Thoracic aorta (tissue), 2 donors: ENCODE measurements at regions not wholly inside any gene's neighbourhood (a gene's known extent, or its start where the extent isn't known, plus 50 kb on each side); places are given as distances from the start of the nearest gene placed in this dataset.

Experiments
- ATAC-seq: fragments of 150-250 bp; one replicate; pipeline ENCODE4 v1.8.0; 2017; ENCODE audit warnings: low read depth; ENCODE audit not compliant: insufficient number of reproducible peaks, low FRiP score
- DNase-seq: peaks from one replicate; pipeline ENCODE4 v3.0.0-alpha.2; 2020; ENCODE audit warnings: low spot score
- H3K27ac ChIP-seq, 2 donors: fragments of 200-600 bp; sonication (generic); 1 replicate in 1 of 2; 2 replicates in 1 of 2; pipeline ENCODE4 v1.5.1; 2016; ENCODE audit warnings: mild to moderate bottlenecking in 2 of 2, moderate library complexity in 2 of 2
- H3K27me3 ChIP-seq: fragments of 200-600 bp; sonication (generic); replicated peaks from 2 replicates; pipeline ENCODE4 v1.6.0; 2016; ENCODE audit warnings: mild to moderate bottlenecking; ENCODE audit not compliant: insufficient read depth
- H3K36me3 ChIP-seq: fragments of 200-600 bp; sonication (generic); one replicate; pipeline ENCODE4 v1.5.1; 2016
- H3K4me1 ChIP-seq, 2 donors: fragments of 200-600 bp; sonication (generic); 1 replicate in 1 of 2; 2 replicates in 1 of 2; pipeline versions ENCODE4 v1.5.1 to v1.6.0; 2016; ENCODE audit warnings: low read depth in 2 of 2, mild to moderate bottlenecking in 1 of 2; ENCODE audit not compliant: control insufficient read depth in 1 of 2
- H3K4me3 ChIP-seq: fragments of 200-600 bp; sonication (generic); 2 replicates; pipeline ENCODE4 v1.5.1; 2016; ENCODE audit warnings: mild to moderate bottlenecking
- H3K9me3 ChIP-seq: fragments of 200-600 bp; sonication (generic); 2 replicates; pipeline ENCODE4 v1.5.1; 2016
- TF ChIP-seq, protein P1 (sequence below): fragments of 200-600 bp; sonication (generic); IDR thresholded peaks from one replicate; pipeline ENCODE4 v1.5.1; 2019; ENCODE audit warnings: antibody characterized with exemption

DNA sequence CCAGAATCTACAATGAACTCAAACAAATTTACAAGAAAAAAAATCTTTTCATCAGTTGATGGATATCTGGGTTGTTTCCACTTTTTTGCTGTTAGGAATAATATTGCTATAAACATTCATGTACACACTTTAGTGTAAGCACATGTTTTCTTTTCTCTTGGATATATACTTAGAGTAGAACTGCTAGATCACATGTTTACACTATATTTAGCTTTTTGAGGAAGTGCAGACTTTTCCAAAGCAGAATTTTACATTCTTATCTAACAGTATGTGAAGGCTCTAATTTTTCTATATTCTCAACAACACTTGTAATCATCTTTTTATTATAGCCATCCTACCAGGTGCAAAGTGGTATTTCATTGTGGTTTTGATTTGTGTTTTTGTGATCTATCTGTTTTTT, 103.6 kb upstream of the RMP24 start:
- H3K27me3 ChIP-seq: no peaks in the 10 kb centered on the region
- TF ChIP-seq, protein P1, sequence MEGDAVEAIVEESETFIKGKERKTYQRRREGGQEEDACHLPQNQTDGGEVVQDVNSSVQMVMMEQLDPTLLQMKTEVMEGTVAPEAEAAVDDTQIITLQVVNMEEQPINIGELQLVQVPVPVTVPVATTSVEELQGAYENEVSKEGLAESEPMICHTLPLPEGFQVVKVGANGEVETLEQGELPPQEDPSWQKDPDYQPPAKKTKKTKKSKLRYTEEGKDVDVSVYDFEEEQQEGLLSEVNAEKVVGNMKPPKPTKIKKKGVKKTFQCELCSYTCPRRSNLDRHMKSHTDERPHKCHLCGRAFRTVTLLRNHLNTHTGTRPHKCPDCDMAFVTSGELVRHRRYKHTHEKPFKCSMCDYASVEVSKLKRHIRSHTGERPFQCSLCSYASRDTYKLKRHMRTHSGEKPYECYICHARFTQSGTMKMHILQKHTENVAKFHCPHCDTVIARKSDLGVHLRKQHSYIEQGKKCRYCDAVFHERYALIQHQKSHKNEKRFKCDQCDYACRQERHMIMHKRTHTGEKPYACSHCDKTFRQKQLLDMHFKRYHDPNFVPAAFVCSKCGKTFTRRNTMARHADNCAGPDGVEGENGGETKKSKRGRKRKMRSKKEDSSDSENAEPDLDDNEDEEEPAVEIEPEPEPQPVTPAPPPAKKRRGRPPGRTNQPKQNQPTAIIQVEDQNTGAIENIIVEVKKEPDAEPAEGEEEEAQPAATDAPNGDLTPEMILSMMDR: no peak
- H3K4me1 ChIP-seq: no peaks in the 10 kb centered on the region
- no peak overlapping the region for H3K4me3 ChIP-seq
- no peaks in the 10 kb centered on the region for H3K36me3 ChIP-seq
- H3K27ac ChIP-seq: no peak overlapping the region
- ATAC-seq (no peak), DNase-seq (no peak)
- no peaks in the 10 kb centered on the region for H3K9me3 ChIP-seq

DNA sequence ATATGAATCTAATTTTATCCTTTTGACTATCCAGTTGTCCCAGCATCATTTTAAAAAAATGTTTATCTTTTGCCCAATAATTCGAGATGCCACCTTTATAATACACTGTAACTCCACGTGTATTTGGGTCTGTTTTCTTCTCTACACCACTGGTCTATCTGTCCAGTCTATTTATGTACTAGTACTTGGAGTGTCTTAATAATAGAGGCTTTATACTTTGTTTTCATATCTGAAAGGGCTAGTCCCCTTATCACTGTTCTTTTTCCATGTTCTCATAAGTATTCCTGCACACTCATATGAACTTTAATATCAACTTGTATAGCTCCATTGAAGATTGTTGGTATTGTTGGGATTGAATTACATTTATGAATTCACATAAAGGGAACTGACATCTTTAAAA, 101.1 kb upstream of the RMP24 start:
- H3K27me3 ChIP-seq: no peaks in the 10 kb centered on the region
- TF ChIP-seq, protein P1: no peak
- H3K4me1 ChIP-seq: no peaks in the 10 kb centered on the region
- no peak for DNase-seq
- no peaks in the 10 kb centered on the region for H3K36me3 ChIP-seq
- no peak overlapping the region for H3K4me3 ChIP-seq
- H3K27ac ChIP-seq: no peak overlapping the region
- ATAC-seq: no peak
- H3K9me3 ChIP-seq: no peaks in the 10 kb centered on the region

DNA sequence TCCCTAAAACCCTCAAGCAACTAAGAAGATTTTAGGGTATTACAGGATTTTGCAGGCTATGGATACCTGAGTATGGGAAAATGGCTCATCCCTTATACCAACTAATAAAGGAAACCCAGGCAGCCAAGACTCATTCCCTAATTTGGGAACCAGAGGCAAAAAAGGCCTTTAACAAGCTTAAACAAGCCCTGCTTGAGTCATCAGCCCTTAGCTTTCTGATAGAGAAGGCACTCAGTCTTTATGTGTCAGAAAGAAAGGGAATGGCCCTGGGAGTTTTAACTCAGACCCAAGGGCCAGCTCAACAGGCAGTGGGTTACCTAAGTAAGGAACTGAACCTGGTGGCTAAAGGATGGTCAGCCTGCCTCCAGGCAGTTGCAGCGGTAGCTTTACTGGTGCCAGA, 96.9 kb upstream of the RMP24 start:
- no peak for DNase-seq
- no peak for ATAC-seq
- H3K27ac ChIP-seq: no peak overlapping the region

DNA sequence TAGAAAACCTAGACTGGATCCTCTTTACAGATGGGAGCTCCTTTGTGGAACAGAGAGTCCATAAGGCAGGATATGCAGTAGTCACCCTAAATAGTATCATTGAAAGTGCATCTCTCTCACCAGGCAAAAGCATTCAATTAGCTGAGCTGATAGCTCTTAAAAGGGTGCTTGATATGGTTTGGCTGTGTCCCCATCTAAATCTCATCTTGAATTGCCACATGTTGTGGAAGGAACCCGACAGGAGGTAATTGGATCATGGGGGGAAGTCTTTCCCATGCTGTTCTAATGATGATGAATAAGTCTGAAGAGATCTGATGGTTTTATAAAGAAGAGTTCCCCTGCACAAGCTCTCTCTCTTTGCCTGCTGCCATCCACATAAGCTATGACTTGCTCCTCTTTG, 96.2 kb upstream of the RMP24 start:
- H3K27me3 ChIP-seq: no peaks in the 10 kb centered on the region
- no peaks in the 10 kb centered on the region for H3K36me3 ChIP-seq
- H3K4me3 ChIP-seq: no peak overlapping the region
- ATAC-seq (no peak), DNase-seq (no peak)
- no peak overlapping the region for H3K27ac ChIP-seq
- no peaks in the 10 kb centered on the region for H3K4me1 ChIP-seq
- no peaks in the 10 kb centered on the region for H3K9me3 ChIP-seq
- TF ChIP-seq, protein P1: no peak

More for the DNA sequence above, 96.9 kb upstream of the RMP24 start:
- TF ChIP-seq, protein P1: no peak
- Histone ChIP-seq H3K4me3 (no peak overlapping the region), H3K27me3 (no peaks in the 10 kb centered on the region), H3K4me1 (no peaks in the 10 kb centered on the region), H3K36me3 (no peaks in the 10 kb centered on the region), H3K9me3 (no peaks in the 10 kb centered on the region)

DNA sequence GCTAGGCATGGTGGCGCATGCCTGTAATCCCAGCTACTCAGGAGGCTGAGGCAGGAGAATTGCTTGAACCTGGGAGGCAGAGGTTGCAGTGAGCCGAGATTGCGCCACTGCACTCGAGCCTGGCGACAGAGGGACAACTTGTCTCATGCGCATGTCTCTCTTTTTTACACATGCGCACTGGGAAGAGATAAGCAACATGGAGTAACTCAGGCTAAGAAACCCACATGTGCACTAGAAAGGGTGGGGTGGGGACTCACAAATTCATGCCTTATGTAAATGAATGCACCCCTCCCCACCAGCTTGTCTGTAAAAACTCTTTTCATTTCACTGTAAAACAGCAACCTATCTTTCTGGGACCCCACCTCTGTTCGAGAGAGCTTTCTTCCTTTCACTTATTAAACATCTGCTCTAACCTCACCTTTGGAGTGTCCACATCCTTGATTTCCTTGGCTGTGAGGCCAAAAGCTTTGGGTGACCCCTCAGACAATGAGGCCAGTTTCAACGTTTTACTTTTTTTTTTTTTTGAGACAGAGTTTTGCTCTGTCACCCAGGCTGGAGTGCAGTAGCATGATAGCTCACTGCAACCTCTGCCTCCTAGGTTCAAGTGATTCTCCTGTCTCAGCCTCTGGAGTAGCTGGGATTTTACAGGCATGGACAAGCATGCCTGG, 91.6 kb upstream of the RMP24 start:
- TF ChIP-seq, protein P1: no peak
- Histone ChIP-seq H3K36me3 (no peaks in the 10 kb centered on the region), H3K4me3 (no peak overlapping the region), H3K27ac (no peak overlapping the region), H3K27me3 (no peaks in the 10 kb centered on the region), H3K9me3 (no peaks in the 10 kb centered on the region), H3K4me1 (no peaks in the 10 kb centered on the region)
- DNase-seq (no peak), ATAC-seq (no peak)
